ENCODE measurements at regions not wholly inside any gene's neighbourhood (a gene's known extent, or its start where the extent isn't known, plus 50 kb on each side); places are given as distances from the start of the nearest gene placed in this dataset.
"Not testable (repeated sequence)": the region's sequence is repeated elsewhere in the genome, so short reads cannot be mapped to it uniquely, and the experiment has no call there.

DNA sequence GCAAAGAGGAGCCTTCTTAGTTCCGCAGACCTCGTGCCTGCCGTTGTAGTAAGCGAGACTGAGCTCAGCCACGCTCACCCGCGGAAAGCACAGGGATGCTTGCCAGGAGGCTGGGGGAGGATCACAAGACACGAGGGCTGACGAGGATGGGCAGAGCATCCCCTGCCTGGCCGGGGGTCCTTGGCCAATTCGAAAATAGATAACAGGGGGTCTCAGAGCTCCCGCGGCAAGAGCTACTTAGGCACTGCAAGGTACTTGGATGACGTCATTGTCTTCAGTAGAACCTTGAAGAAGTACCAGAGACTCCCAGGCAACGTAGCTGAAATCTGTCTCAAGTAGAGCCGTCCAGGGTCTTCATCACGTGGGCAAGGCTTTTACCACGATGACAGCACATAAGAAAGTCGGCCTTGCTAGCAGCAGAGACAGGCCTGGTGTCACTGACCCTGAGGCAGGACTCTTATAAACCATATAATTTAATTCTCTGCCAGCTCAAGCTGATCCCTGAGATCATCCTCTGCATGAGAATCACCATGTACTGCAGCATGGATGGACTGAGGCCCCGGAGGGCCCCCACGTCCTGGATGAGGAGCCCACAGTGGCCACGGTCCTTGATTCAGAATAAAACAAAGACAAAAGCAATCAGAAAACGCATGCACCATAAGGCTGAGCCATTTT, 81.9 kb downstream of the TMEM18 start:
- no peak for DNase-seq

GRCh38 chr2:594297-594949, 82.8 kb downstream of the TMEM18 start:
- no peak for DNase-seq

DNA sequence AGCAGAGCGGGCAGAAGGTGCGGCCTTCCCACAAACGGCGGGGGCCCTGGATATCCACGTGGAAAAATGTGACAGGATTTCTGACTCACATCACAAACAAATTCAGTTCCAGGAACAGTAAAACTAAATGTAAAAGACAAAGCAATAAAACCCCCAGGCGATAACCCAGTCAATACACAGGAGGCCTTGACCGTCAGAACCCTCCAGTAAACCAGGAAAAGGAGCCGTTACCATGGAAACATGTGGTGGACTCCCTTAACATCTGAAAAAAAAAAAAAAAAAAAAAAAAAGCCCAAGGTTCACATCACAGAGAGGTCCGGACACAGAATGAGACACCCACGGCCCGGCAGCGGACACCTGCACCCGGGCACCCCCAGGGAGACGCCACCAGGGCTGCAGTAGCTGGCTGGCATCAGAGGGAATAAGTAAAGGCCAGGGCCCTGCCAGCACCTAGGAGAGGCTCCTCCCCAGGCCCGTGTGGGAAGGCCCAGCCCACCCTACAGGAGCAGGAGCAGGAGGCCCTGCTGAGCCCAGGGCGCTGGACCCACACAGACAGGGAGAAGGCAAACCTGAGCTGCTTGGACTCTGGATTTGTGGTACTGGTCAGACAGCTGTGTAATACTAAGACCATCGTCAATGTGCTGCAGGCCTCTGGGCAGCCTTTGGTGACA, 83.7 kb downstream of the TMEM18 start:
- no peak for DNase-seq

- no peak for DNase-seq
These were observed 84.5 kb downstream of the TMEM18 start for GRCh38 chr2:592737-593136.

DNA sequence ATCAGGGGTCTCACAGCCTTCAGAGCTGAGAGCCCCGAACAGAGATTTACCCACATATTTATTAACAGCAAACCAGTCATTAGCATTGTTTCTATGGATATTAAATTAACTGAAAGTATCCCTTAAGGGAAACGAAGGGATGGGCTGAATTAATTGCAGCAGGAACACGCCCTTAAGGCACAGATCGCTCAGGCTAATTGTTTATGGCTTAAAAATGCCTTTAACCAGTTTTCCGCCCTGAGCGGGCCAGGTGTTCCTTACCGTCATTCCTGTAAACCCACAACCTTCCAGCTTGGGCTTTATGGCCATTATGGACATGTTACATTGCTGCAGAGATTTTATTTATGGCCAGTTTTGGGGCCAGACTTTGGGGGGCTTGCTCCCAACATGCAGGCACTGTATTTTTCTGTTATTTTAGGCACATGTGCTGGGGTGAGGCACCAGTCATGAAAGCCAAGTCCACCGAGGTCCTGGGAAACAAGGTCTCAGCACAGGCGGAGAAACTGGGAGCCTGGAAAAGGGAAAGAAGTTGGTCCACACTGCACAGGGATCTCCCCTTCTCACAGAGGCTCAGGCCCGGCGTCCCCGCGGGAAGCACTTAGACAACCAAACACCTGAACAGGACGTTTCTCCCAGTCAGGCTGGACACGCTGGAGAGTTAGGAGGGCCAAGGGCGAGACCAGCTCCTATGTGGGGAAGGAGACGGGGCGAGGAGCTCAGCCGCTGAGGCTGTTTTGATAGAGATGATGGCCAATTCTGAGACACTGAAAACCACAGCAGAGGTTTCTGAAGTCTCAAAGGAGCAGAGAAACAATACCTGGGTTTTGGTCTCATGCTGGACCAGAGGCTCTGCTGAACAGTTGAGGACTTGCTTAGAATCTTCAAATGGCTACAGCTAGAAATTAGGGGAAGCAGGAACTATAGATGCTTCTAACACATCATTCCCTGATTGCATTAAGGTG, 86.7 kb downstream of the TMEM18 start:
- no peak for DNase-seq

DNA sequence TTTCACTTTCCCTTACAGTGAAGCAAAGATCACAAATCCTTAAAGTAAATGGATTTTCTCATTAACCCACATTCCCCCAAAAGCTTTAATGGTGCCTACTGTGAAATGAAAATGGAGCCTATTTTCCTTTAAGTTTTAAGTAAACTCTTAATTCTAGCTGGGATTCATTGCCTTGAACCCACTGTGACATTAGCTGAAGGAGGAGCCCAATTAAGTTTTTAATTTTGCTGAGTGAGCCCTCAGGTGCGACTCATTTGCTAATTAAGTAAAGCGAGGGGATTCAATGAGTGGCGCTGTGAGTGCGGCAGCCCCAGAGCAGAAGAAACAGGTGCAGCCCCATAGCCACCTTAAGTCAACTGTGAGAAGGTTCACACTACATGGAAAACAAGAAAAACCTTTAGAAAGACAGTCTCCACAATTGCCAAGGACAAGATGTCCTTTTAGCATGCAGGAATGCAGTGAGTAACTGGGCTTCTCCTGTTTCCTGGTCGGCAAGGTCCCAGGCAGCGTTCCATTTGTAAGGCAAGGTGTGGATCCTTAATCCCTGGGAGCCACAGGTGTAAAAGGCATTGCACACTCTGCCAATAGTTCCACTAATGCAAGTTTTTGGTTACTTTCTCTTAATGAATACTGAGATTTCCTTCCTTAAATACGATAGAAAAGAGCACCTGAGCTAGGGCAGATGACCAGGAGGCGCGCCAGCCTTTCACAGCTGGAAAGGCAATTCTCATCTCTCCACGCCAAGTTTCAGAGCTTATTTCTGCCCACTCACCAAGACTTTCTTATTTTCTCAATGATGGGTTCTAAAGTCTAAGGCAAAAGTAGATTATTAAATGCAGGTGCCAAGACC, 87.7 kb downstream of the TMEM18 start:
- DNase-seq, result peak; percentile 43

GRCh38 chr2:588074-588645, 89.0 kb downstream of the TMEM18 start:
- DNase-seq, result no peak

DNA sequence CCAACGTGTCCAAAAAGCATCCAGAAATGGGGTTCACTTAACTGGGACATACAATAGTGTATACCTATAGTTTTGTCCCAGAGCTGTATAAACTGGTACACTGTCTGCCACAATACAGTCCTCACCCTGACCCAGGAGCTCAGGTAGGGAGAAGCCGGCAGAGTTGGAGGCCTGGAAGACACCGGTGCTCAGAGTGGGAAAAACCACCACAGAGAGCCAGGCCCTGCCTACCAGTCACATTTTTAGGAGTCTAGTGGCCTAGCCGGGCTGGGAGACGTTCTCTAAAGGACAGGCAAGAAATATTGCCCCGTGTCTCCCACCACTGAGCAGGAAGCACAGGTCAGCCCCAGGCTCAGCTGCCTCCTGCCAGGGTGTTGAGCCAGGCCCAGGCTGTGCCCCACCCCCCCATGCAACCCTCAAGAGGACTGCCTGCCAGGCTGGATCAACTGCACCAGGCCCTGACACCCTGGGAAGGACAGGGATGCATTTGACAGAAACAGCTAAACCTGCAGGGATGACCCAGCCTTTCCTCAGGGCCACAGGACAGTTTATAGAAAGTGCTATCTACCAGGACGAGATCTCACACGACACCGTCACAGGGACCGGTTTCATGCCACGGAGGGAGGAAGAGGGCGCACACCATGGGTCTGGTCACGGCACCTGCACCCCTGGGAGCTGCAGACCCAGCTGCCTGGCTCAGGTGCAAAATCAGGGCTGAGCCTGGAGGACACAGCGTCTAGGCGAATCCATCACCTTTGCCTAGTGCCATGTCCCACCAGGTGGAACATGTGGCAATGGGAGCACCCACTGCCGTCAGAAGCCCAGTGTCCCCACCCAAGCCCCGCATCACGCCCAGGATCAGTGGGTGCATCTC, 89.9 kb downstream of the TMEM18 start:
- DNase-seq, result no peak

- DNase-seq, result no peak
These were observed 90.5 kb downstream of the TMEM18 start for GRCh38 chr2:586641-587076.

DNA sequence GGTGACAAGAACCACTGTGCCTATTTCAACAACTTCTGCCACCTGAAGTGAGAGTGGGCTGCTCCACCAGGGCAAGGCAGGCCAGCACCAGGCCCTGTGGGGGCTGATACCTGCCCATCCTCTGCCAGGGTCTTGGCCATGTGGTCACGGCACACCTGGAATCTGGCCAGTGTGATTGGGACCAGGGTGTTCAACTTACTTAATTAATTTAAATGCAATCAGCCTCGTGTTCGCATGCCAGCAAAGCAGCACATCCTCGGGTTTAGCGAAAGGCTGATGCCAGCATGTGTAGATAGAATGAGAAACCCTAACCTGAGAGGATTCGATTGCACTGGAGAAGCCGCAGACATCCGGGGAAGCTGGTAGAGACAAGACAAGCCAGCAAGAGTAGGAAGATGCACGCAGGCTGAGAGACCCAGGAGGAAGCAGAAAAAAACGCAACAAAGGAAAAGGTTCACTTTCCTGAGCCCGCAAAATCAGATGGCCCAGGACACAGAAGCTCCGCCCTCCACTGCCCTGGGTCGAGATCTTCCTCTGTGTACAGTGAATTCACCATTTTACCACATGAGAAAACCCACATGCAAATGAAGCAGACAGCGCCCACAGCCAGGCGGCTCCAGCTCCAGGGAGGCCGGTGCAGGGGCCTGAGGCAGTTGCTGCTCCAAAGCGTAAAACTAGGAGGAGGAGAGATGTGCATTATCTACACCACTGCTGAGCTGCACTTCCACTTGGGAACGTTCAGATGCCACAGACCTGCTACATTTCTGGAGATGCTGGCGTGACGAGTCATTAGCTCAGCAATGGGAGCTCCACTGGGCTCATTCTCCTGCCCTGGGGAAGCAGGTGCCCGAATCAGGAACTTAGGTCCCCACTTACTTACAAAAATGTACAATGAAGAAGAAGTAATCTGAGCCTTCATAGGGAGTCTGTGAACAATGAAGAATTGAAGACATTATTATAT, 92.1 kb downstream of the TMEM18 start:
- DNase-seq, result no peak

- no peak for DNase-seq
These were observed 93.5 kb downstream of the TMEM18 start for GRCh38 chr2:583666-584065.

DNA sequence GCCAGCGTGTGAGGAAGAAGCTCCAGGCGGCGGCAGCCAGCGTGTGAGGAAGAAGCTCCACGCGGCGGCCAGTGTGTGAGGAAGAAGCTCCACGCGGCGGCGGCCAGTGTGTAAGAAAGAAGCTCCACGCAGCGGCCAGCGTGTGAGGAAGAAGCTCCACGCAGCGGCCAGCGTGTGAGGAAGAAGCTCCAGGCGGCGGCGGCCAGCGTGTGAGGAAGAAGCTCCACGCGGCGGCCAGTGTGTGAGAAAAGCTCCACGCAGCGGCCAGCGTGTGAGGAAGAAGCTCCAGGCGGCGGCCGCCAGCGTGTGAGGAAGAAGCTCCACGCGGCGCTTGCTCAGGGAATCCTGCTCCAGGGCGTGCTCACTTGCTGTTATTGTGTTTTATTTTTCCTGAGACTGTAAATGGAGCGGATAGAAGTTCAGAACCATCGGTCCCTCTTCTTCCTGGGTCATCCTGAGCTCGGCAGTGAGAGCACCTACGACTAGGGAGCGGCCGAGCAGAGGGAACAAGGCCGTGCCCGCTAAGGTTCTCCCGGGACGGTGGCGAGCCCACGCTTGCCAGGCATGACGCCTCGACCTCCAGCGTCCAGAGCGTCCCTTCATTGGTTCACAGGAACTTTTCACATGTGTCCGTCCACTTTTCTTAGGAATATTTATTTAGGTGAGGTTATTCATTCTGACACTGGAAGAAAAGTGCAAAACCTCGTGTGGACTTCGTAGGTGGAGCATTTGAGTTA, 94.2 kb downstream of the TMEM18 start:
- DNase-seq, result no peak

DNA sequence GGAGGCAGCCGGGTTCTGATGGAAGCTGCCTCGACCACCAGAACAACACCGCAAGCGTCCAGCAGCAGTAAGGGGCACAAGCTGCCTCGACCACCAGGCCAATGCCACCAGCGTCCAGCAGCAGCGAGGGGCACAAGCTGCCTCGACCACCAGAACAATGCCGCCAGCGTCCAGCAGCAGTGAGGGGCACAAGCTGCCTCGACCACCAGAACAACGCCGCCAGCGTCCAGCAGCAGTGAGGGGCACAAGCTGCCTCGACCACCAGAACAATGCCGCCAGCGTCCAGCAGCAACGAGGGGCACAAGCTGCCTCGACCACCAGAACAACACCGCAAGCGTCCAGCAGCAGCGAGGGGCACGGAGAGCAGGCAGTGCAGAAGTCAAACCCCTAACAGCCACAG, 94.9 kb downstream of the TMEM18 start:
- DNase-seq, result not testable (repeated sequence)

GRCh38 chr2:579961-580360, 97.2 kb downstream of the TMEM18 start:
- DNase-seq, result no peak

GRCh38 chr2:579351-579886, 97.8 kb downstream of the TMEM18 start:
- no peak for DNase-seq

GRCh38 chr2:576292-576691, 100.9 kb downstream of the TMEM18 start:
- DNase-seq, result no peak

DNA sequence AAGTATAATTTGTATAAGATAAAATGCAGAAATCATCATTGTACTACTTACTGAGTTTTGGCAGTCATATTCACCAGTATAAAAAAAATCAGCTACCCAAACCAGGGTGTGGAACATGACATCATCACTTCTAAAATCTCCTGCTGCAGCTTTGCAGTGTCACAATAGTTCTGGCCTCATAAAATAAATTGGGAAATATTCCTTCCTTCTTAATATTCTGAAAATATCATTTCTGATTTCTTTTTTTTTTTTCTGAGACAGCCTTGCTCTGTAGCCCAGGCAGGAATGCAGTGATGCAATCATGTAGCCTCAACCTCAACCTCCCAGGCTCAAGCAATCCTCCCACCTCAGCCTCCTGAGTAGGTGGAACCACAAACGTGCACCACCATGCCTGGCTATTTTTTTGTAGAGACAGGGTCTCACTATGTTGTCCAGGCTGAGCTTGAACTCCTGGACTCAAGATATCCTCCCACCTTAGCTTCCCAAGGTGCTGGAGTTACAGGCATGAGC, 101.4 kb downstream of the TMEM18 start:
- DNase-seq, result no peak
